HG03558 (cell line): ENCODE measurements at regions not wholly inside any gene's neighbourhood (a gene's known extent, or its start where the extent isn't known, plus 50 kb on each side); places are given as distances from the start of the nearest gene placed in this dataset.
"Not testable (repeated sequence)": the region's sequence is repeated elsewhere in the genome, so short reads cannot be mapped to it uniquely, and the experiment has no call there.

Experiments used
- ATAC-seq: cut with Tn5 transposase; IDR thresholded peaks from one replicate; pipeline ENCODE4 v1.9.1; 2021; ENCODE audit warnings: moderate number of reproducible peaks; ENCODE audit not compliant: unreplicated experiment; ENCODE audit errors: extremely low read depth

DNA sequence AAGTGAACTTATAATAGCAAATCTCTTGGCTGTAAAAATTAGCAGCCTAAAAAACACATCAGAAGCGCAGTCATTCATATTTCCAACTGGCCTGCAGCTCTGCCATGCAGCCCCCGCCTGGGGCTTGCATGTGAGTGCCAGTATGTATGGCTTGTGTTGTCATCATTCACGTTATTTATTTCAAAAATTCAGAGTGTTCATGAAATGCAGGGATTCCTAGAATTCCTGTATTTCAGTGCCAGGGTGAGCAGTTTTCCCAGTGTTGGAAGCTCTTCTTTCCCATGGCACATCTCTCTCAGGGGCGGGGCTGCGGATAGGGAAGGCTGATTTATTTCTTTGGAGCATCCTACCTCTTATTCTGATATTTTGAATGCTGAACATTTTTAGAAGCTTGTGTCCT, 234.6 kb downstream of the FGF9 start:
- no peak for ATAC-seq

DNA sequence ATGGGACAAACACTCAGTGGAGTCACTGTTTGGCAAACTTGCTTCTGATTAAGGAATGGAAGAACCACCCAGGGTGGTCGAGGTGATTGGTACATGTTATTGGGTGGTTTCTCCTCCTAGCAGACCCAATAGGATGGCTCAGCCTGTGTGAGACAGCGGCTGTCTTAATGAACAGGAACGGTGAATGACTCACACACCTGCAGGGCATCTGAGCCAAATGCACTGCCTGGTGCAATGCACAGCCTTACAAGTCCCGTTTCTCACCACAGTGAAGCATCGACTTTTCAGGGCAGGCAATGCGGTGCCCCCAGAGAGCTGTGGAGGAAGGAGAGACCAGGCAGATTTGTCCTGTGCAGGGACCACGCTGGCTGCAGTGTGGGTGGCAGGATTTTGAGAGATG, 238.5 kb downstream of the FGF9 start:
- no peak for ATAC-seq

- ATAC-seq, result no peak
Observed at GRCh38 chr13:21910546-21910945, 239.7 kb downstream of the FGF9 start.

DNA sequence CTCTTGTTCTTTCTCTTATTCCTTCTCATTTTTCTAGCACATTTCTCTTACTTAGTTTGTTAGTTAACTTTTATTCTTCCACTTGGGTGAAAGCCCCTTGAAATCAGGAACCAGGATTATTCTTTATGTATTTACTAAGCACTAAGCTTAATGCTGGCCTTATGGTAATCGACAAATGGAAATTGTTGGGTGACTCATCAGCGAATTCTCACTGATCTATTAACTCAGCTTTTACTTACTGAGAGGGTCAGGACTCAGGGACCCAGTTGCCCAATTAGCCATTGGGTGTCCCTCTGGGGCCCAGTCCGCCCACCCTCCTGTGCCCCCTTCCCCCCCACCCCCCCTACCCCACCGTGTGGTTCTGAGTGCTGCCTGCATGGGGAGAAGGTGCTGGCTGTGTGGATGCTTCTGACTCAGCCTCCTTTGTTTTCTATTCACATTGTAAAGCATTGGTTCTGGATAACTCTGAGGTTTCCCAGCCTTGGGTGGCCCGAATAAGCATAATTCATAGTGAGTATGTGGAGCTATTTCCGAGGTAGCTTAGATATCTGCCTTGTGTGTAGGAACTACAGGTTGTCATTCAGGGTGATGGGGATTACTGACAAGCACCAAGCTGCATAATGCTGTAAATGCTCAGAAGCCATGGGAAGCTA, 240.9 kb downstream of the FGF9 start:
- no peak for ATAC-seq

GRCh38 chr13:21913010-21913409, 242.1 kb downstream of the FGF9 start:
- ATAC-seq, result no peak

- no peak for ATAC-seq
Observed at GRCh38 chr13:21917086-21918015, 246.5 kb downstream of the FGF9 start.

GRCh38 chr13:21920802-21921201, 249.9 kb downstream of the FGF9 start:
- ATAC-seq, result not testable (repeated sequence)

DNA sequence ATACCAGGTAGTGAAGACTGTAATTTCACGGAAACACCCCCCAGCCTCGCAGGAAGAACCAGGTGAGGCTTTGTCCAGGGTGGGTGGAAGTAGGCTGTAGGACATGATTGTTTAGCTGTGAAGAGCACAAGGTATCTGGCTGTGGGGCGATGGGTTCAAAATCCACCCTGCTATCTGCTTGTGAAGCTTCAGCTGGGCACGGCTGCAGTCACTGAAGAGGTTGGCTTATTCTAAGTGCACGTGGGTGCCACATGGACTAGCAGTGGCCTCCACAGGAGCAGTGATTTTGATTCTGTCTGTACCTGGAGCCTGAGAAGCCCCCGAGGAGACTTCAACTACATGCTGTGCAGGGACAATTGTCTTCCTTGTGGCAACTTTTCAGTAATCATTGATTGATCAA, 254.1 kb downstream of the FGF9 start:
- ATAC-seq, result no peak

GRCh38 chr13:21925720-21926119, 254.8 kb downstream of the FGF9 start:
- ATAC-seq, result no peak

DNA sequence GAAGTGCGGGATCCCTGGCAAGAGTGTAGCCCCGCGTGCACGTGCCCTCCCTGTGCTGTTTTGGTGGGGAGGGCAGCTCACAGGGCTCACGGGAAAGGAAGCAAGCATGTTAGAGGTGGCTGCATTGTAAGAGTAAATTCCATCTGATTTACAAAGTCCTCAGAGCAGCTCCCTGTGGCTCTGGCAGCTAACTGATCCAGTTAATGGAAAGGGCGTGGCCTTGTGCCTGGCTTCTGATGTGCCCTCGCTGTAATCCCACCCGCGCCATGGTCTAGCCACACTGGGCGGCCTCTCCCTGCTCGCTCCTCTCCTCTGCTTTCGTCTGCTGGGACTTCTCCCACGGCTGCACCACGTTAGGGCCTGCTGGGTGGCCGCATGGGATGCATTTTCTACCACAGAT, 258.5 kb downstream of the FGF9 start:
- ATAC-seq, result no peak

DNA sequence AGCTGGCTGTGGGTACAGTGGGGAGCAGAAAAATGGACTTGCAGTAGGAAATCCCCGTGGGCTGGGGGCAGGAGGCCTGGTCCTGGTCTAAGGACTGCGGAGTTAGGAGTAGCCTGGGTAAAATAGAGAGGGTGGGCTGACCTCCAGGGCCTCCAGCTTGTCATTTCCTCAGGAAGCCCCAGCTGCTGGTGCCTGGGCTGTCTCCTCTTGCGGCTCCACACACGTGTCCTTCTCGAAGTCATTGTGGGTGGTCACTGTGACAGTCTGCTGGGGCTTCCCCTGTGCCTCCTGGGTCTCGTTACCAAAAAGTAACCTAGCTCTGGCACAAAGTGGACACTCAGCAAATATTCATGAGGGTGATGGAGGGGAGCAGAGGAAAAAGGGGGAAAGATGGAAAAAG, 259.7 kb downstream of the FGF9 start:
- ATAC-seq, result no peak

DNA sequence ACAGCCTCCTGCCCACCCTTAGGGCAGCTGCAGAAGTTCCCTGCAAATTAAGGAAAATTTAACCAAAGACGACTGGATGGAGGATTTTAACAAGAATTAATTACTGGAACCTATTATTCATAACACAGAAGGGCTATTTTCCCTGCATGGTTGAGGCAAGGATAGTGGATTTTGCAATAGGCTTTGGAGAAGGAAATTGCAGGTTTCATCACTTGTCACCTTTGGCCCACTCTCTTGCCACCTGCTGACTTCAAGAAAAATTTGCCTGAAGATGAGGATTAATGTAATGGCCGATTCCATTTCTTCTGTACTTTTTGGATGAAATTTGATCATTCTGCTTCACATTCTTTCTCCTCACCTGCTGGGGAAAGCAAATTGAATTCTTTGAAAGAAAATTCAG, 261.7 kb downstream of the FGF9 start:
- no peak for ATAC-seq

DNA sequence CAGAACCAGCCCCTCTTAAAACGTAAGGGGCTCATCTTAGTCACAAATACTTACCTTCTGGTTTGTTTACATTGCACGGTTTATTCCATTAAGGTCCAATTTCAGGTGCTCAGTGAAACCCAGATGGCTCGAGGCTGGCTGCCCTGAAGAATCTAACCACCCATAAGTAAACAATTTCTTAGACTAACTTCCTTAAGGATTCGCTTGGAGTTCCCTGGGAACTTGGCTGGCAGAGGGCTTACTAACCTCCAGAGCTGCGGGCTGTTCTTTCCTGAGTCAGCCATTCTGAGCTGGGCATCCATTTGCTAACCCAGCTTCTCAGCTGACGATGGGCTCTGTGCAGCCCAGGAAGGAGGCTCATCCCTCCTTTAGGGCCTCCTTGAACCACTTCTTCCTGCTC, 262.1 kb downstream of the FGF9 start:
- no peak for ATAC-seq

- no peak for ATAC-seq
Observed at GRCh38 chr13:21934284-21934683, 263.4 kb downstream of the FGF9 start.

- no peak for ATAC-seq
Observed at GRCh38 chr13:21936674-21937073, 265.8 kb downstream of the FGF9 start.

- ATAC-seq, result no peak
Observed at GRCh38 chr13:21938168-21938567, 267.3 kb downstream of the FGF9 start.

DNA sequence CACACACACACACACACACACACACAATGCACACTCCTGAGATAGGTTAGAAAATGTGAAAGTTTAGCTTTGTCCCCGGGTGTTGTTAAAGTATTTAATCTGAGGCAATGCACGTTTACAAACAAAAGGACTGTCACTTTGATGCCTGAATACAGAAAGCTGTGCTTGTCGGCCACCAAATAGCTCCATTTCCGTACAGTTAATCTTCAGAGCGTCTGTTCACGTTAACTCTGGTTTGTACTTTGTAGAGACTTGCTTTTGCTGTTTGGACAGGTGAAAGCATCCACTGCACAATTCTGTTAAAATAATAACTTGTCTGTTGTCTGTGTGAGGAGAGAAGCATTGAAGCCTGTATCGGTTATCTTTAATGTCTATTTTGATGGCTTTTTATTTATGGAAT, 267.8 kb downstream of the FGF9 start:
- no peak for ATAC-seq

- ATAC-seq, result no peak
Observed at GRCh38 chr13:21942061-21942460, 271.2 kb downstream of the FGF9 start.

DNA sequence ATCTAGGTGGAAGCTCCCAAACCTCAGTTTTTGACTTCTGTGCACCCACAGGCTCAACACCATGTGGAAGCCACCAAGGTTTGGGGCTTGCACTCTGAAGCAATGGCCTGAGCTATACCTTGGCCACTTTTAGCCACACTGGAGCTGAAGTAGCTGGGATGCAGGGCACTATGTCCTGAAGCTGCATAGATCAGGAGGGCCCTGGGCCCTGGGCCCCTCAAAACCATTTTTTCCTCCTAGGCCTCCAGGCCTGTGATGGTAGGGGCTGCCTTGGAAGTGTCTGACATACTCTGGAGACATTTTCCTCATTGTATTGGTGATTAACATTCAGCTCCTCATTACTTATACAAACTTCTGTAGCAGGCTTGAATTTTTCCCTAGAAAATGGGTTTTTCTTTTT, 273.7 kb downstream of the FGF9 start:
- no peak for ATAC-seq

GRCh38 chr13:21945195-21945594, 274.3 kb downstream of the FGF9 start:
- ATAC-seq, result no peak

DNA sequence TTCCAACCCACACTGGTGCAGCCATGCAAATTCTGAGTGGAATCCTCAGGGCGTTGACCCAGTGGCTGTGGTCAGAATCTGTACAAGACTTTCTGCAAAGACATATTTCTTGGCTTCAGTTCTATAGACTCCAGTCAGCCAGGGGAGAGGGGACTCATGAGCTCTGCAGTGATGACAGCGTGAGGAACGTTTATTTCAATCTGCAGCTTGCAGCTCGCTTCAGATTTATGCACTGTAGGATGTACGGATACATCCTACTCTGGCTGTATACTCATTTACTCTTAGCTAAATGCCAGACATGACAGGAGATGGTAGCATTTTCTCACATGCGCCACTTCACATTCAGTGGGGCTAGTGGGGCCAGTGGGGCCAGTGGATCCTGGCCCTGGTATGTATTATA, 276.1 kb downstream of the FGF9 start:
- no peak for ATAC-seq
